B cell (primary cell): ENCODE measurements at regions not wholly inside any gene's neighbourhood (a gene's known extent, or its start where the extent isn't known, plus 50 kb on each side); places are given as distances from the start of the nearest gene placed in this dataset.

Experiments
- CTCF ChIP-seq: fragments of 200-600 bp; IDR thresholded peaks from one replicate; pipeline ENCODE4 v1.8.0; 2022; ENCODE audit warnings: antibody characterized with exemption, mild to moderate bottlenecking
- EZH2 ChIP-seq: IDR thresholded peaks from 2 replicates; pipeline ENCODE4 v1.6.1; 2012; ENCODE audit warnings: borderline replicate concordance, low read depth, mild to moderate bottlenecking, moderate library complexity, low read length; ENCODE audit not compliant: insufficient read depth, poor library complexity, severe bottlenecking

GRCh38 chr5:173782671-173783101, 105.5 kb upstream of the CPEB4 start:
- TF ChIP-seq CTCF (no peak), EZH2 (no peak)
